ENCODE measurements at regions not wholly inside any gene's neighbourhood (a gene's known extent, or its start where the extent isn't known, plus 50 kb on each side); places are given as distances from the start of the nearest gene placed in this dataset.
"Not testable (repeated sequence)": the region's sequence is repeated elsewhere in the genome, so short reads cannot be mapped to it uniquely, and the experiment has no call there.

DNA sequence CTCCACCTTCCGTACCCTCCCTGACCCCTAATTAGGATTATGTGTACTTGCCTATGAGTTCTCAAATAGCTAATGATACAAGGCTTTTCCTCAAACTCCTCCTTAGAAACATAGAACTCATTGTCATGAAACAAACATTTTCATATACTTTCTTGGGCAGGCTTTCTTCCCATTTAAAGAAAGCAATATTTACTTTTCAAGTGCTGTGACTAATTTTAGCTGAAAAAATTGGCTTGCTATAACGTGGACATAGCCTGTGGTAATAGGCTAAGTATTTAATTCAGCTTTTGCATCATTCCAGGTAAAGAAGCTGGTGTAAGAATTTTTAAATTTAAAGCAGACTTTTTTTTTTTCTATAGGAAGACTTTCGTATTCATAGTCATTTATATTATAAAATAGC, 208.7 kb downstream of the SOX2 start:
- no peak for DNase-seq (ENCODE audit: low spot score)

DNA sequence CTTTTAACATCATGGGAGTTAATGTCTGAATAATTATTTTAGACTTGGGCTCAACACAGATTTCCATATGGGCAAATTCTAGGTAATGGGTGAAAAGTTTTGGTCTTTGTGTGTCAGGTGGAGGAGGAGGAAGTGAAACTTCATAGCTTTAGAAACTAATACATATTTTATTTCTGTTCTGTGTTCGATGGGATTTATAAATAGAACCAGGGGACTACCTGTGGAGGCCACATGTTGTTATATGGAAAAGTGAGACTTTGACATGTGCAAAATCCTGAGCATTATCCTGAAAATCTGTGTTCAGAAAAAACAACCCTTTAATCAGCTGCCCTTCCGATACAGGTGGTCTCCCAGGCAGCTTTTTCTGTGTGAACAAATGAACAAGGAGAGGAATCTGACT, 209.5 kb downstream of the SOX2 start:
- peak; percentile 41 for DNase-seq (ENCODE audit: low spot score)

DNA sequence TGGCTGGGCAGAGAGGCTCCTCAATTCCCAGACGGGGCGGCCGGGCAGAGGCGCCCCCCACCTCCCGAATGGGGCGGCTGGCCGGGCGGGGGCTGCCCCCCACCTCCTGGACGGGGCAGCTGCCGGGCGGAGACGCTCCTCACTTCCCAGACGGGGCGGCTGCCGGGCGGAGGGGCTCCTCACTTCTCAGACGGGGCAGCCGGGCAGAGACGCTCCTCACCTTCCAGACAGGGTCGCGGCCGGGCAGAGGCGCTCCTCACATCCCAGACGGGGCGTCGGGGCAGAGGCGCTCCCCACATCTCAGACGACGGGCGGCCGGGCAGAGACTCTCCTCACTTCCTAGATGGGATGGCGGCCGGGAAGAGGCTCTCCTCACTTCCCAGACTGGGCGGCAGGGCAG, 214.1 kb downstream of the SOX2 start:
- DNase-seq (ENCODE audit: low spot score) = not testable (repeated sequence)

DNA sequence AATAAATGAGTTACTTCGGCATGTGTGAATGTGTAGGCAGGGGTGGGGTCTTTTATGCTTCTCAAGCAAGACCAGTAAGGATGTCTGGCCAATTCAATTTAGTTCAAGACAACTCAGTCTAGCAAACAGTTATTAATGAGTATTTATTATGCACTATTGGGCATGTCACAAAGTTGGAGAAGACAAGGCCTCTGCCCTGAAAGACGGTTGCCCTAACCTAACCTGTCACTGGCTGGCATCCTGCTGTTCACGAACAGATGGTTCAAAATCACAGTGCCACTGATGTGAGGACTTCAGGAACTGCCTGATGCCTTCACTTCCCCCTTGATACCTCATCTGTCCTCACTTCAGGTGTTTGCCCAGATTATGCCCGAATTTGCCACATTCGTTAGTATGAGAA, 217.8 kb downstream of the SOX2 start:
- DNase-seq (ENCODE audit: low spot score) = no peak

DNA sequence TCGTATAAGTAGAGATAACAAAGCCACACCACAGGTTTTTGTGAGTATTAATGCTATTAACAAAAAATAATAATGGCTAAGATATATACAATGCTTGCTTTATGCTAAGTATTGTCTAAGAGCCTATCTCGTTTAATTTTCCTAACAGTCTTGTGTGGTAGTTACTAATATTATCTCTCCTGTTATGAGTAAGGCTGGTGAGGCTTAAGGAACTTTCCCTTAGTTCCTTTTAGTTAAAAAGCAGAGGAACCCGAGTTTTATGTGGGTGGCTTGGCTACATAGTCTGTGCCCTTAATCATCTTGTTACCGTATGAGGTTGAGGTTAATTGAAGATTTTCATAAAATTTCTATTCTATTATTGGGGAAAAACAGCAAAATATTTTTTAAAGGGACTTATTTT, 218.4 kb downstream of the SOX2 start:
- DNase-seq (ENCODE audit: low spot score) = no peak

DNA sequence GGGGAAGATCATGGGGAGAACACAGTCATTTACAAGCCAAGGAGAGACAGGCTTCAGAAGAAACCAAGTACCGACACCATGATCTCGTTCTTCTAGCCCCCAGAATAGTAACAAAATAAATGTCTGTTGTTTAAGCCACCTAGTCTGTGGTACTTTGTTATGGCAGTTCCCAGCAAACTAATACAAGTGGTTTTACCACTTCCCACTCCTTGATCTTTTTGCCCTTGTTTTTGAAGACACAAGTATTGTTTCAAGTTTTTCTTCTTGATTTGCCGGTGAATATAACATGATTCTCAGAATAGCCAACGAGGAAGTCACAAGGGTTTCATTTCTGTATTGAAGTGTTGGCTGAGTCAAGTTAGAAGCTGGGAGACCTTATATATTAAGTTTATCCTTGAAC, 220.3 kb downstream of the SOX2 start:
- no peak for DNase-seq (ENCODE audit: low spot score)

DNA sequence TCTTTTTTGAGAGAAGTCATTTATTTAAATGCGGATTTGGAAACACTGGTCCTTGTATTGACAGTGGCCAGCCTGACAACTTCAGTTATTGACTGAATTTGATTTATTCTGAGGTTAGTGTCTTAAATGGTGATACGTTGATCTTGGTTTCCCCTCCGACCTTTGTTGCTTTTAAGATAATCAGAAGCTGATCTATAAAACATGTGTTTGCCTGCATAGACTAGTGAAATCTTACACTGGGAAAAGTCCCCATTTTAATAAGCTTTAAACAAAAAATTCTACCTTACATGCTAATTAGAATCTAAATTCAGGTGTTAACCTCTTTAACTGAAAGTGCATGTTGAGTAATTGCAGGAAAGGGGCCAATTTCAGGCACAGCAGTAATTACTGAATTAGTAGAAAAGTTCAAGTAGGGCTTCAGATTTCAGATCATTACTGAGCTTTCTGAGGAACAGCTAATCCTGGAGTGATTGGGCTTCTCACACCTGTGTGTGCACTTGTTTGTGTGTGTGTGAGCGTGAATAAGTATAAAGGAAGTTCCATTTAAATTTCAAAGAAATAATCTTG, 221.4 kb downstream of the SOX2 start:
- no peak for DNase-seq (ENCODE audit: low spot score)

DNA sequence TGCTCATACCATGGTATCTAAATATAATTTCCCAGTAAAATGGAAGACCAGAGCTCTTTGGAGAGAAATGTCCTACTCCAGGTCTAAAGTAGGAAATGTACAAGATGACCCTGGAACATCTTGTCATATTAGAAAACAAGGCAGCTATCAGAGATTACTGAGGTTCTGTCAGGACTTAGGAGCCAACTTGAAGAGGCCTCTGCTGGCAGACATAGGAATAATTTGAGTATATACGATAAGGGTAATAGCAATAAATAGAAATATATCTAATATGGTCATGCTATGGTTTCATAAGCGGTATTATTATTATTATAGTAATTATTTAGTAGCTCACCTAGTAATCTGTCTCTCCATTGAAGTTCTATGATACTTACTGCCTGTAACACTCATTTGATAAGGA, 224.2 kb downstream of the SOX2 start:
- no peak for DNase-seq (ENCODE audit: low spot score)

DNA sequence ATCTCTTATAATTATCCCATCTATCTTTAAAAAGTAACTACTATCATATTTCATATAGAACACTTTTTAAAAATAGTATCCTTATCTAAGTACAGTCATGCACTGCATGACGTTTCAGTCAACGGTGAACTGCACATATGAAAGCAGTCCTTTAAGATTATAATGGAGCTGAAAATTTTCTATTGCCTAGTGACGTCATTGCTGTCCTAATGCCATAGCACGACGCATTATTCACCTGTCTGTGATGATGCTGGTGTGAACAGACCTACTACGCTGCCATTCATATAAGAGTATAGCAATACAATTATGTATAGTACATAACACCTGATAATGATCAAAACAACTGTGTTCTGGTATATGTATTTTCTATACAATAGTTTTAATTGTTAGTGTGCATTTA, 225.0 kb downstream of the SOX2 start:
- DNase-seq (ENCODE audit: low spot score) = no peak

DNA sequence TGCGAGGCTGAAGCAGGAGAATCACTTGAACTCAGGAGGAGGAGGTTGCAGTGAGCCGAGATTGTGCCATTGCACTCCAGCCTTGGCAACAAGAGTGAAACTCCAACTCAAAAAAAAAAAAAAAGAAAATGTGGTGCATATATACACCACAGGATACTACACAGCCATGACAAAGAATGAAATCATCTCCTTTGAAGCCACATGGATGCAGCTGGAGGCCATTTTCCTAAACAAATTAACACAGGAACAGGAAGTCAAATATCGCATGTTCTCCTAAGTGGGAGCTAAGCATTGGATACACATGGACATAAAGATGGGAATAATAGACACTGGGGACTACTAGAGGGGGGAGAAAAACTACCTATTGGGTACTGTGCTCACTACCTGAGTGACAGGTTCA, 226.9 kb downstream of the SOX2 start:
- not testable (repeated sequence) for DNase-seq (ENCODE audit: low spot score)

DNA sequence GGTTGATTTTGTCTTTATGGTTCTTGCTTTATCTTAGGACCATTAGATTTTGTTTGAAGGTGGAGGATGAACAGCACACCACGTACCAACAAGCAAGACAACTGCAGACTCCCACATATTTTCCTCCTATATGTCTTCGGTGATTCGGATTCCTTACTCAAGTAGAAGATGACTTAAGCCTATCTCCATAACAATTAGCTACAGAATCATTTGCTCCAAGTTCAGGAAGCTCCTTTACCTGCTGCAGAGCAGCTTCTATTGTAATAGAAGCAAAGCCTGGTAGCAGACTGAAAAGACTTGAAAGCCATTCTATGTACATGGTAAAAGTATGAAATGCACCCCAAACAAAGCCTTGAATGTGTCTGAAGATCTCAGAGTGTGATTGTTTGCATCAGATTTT, 229.0 kb downstream of the SOX2 start:
- DNase-seq (ENCODE audit: low spot score) = no peak

DNA sequence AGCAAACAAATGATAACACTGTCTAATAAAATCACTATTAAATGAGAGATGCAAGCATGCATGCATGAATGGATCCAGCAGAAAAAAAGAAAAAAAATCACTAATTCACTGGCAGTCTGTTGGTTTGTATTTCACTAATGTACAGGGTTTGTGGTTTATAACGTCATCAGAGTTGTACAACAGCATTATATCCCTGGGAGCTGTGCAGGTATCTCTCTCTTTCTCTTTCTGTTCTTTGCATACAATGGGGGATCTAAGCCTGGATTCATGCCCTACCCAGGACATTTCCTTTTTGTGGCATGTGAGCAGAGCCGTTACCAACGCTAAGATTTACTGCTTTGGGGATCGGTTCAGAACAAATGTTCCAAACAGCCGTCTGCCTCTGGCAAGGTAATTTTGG, 229.5 kb downstream of the SOX2 start:
- no peak for DNase-seq (ENCODE audit: low spot score)

DNA sequence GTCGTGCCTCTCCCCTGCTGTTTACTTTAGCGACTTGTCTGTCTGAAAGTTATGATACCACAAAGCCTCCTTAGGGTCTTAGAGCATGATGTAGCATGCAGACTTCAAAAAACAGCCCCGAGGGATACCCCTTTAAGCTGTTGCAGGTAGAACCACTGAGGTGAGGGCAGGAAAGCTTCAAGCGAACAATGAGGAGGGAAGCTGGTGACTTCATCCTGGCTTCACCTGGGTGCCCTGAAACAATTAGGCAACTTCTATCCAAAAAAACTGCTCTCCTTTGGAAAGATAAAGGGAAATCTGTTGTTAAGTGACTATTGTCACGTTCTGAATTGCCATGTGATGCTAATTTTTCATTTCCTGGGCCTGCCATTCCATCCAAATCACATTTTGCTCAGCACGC, 231.6 kb downstream of the SOX2 start:
- DNase-seq (ENCODE audit: low spot score) = no peak

DNA sequence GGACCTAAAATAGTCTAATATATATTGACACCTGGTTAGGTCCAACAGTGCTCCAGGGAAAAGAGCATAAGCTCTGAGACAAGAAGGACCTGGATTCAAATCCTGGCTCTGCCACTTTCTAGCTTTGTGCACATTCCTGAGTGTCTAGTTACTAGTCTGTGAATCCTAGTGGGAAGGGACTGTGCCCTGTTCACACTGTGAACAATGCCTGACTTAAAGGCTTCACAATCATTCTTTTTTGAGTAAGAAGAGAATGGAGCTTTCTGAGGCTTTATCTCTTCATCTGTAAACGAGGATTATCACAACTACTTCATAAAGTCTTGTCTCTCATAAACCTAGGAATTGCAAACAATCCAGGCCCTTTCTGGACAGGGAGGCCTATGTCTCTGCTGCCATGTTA, 235.9 kb downstream of the SOX2 start:
- no peak for DNase-seq (ENCODE audit: low spot score)

DNA sequence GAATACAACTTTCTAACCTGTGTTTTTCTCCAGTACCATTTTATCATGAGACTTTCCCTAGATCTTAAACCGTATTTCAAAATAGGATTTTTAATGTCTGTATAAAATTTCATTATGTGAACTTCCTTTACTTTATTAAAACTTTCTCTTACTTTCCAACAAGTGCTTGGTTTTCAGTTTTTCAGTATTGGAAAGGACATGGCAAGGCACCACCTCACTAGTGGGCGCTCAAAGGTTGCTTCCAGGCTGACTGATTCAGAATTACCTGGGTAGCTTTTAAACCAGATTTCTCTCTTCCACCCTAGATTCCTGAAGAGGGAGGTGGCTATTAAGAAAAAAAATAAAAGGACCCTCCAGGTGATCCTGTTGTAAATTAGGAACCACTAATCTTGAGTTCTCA, 236.6 kb downstream of the SOX2 start:
- DNase-seq (ENCODE audit: low spot score) = no peak

DNA sequence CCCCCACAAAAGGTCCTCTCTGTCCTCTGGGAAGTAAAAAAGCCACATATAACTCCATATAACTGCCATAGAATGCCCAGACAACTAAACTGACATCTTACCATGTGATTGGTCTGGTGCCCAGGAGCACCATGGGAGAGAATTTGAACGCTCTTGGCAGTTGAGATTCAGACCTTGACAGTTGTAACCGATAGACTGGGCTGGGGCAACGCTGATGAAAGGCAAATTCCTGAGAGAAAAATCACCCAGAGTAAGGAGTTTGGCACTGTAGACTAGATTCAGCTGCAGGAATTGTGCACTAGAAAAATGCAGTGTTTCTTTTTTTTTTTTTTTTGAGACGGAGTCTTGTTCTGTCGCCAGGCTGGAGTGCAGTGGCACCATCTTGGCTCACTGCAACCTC, 240.5 kb downstream of the SOX2 start:
- no peak for DNase-seq (ENCODE audit: low spot score)

DNA sequence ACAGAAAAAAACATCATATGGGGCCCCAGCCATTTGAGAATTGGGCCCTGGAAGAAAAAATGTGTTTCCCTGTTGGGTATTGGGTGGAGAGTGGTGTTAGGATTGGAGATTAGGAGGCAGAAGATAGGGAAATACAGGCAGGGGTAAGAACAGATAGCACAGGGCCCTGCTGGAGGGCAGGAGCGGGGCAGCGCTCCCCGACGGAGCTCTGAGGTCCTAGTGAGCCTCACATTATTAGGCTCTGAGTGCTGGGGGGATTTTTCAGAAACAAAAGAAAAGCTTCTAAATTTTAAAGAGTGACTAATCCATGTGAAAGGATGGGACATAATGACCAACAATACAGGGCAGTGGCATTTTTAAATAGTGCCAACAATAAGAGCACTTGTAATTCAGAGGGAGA, 241.2 kb downstream of the SOX2 start:
- DNase-seq (ENCODE audit: low spot score) = no peak

DNA sequence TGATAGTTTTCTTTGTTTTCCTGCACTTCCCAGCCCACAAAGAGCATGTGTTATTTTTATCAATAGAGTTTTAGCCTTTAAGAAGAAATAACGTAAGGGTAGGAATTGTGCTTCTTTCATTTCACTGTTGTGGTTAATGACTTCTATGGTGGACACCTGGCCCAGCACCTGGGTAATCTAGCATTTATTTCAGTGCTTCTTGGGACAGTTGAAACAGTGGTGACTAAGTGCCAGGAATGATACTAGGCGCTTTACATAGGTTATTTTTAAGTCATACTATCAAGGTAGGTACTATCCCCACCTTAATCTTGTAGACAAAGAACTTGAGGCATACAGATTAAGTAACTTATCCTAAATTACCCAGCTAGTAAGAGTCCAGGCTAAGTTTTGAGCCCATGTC, 243.8 kb downstream of the SOX2 start:
- DNase-seq (ENCODE audit: low spot score) = no peak

DNA sequence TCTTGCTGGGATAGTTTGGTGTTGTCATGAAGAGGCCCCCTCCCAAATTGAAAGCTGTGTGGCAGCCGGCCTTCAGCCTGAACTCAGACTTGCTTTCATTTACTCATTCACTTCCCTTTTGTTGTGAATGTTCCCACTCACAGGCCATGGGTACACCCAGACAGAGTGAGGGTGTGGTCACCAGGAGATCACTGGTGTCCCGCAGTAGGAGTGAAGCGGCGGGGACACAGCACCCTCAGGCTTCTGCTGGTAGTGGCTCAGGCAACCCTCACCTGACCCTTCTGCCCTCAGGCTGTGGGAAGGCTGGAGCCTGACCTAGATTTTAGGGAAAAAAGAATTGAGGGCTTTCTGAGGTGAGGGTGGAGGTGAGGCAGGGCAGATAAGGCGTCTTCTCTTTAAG, 244.4 kb downstream of the SOX2 start:
- DNase-seq (ENCODE audit: low spot score) = no peak

DNA sequence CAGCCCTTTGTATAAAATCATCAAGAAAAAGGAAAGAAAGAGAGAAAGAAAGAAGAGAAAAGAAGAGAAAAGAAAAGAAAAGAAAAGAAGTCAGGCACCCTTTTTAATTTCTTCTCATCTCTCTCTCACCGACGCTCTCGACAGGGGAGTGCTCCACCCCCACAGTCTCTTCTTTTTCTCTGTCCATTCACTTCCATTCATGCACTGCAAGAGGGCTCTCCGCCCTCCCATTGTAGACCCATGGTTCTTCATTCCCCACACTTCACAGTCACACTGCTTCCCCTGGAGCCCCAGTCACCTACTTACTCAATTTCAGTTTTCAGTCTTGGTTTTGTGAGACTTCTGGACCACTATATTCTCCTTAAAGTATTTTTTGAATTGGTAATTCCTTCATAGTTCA, 254.7 kb downstream of the SOX2 start:
- DNase-seq (ENCODE audit: low spot score) = no peak

DNA sequence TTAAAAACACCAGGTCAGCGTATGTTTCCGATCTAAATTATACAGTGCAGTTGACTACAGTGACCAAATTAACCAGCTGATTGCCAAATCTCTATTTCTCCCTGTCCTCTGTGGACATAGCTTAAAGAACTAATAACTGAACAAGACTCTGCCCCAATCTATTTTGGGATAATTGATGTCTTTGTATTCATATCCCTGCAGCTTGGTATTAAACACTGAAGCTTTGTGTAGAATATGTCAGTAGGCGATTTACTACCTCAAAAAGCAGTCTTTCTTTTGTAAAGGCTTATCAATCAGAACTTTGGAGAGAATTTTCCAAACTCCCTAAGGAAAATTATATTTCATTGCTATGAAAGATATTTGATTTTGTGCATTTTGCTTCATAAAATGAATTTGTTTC, 258.2 kb downstream of the SOX2 start:
- DNase-seq (ENCODE audit: low spot score) = no peak

DNA sequence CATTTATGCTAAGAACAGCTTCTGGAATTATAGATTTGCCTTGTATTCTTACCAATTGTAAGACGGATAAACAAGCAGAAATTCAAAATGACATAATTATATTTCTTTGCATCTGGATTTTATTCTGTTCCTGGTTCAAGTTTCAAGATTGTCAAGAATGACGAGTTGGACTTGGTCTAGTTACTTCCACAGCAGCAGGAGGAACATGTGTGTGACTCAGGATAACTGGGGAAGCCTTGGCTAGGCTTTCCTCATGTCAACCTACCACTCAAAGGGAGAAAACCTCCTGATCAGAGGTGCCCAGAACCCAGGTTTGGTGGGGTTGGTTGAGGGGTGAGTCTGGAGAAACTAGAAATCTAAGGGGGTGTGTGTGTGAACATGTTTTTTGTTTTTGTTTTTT, 259.7 kb downstream of the SOX2 start:
- DNase-seq (ENCODE audit: low spot score) = no peak

DNA sequence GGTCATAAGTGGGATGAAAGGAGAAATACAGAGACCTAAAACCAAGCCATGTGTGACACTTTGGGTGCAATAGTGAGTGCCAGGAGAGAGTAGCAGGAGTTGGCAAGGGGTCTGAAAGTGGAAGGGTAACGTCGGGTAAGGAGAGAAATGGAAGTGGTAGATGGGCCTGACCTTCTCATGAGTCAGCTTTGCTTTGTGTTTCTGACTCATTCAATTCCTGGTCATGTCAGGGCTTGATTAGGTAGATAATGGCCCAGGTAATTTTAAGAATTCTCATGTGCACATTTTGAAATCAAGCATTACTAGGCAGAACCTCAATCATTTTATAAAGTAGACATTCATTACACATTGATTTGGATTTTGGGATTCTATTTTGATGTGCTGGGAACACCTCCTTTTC, 262.5 kb downstream of the SOX2 start:
- DNase-seq (ENCODE audit: low spot score) = no peak

DNA sequence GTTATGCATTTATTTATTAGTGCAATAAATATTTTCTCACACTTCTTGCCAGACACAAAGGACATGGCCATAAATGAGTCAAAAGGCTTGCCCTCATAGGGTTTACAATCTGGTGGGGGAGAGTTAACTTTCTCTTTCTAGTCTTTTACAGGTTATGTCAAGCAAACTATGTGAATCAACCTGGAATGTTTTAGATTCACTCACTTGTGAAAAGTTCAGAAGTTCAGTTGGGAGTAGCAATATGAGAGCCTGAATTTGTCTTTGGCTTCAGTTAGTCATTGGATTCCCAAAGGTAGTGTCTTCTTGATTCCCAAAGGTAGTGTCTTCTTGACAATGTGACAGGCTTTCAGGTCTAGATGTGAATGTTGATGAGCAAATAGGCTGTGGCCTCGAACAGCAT, 264.8 kb downstream of the SOX2 start:
- no peak for DNase-seq (ENCODE audit: low spot score)

DNA sequence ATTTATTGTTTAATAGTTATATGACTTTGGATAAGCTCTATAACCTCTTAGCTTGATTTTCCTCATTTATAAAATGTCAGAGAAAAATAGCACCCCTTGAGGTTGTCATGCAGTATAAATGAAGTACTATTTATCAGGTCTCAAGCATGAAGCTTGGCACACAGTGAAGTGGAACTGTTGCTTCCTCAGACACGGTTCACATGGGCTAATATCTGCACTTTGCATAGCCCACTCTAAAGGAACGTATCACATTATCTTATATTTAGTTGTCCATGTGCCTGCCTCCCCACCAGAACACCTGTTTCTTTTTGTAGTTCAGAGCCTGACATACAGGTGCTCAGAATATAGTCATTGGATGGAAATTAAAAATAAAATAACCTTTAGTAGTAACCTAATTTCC, 273.7 kb downstream of the SOX2 start:
- DNase-seq (ENCODE audit: low spot score) = peak; percentile 65
